HCT116 (cell line): ENCODE measurements at regions not wholly inside any gene's neighbourhood (a gene's known extent, or its start where the extent isn't known, plus 50 kb on each side); places are given as distances from the start of the nearest gene placed in this dataset.

Experiments used
- ATAC-seq: fragments of 200-7000 bp; cut with Tn5 transposase; 2 replicates; pipeline ENCODE4 v1.9.1; 2020; ENCODE audit warnings: mild to moderate bottlenecking, moderate library complexity
- BruUV-seq: library from RNA; stranded (reverse); fragments of 400-500 nt; replicated peaks from 2 replicates; lab custom pipeline; 2021; lab: Mats Ljungman, UMichigan
- CTCF ChIA-PET: fragments of 300-600 bp; sonication (Branson Sonifier 250); formaldehyde crosslinking; loops from one replicate; lab custom pipeline; 2021; ENCODE audit warnings: antibody characterized with exemption; lab: Charles Lee
- POLR2A ChIA-PET: fragments of 300-600, 350-600 bp; sonication (Branson Sonifier 250); formaldehyde crosslinking; loops from one replicate; lab custom pipeline; 2021; ENCODE audit warnings: antibody characterized with exemption; lab: Charles Lee
- RAD21 ChIA-PET, 2 experiments: fragments of 300-600 bp; sonication (Branson Sonifier 250); formaldehyde crosslinking; loops; one replicate each; lab custom pipeline; 2023; ENCODE audit warnings: low total read pairs in 2 of 2; ENCODE audit not compliant: uncharacterized antibody in 2 of 2, unreplicated experiment in 2 of 2, low non-redundant PET in 1 of 2; lab: Charles Lee
- DNase-seq: peaks from one replicate; pipeline ENCODE4 v3.0.0-alpha.2; 2010; ENCODE audit warnings: low read depth, low spot score
- H2AFZ ChIP-seq: fragments of 200-600 bp; shearing (Covaris generic), sonication (generic); 2 replicates; pipeline ENCODE4 v1.6.1; 2017; ENCODE audit warnings: low read depth, mixed run types, mixed read lengths, antibody characterized with exemption, low read length; ENCODE audit not compliant: poor library complexity, severe bottlenecking
- H3K27ac ChIP-seq: 2 replicates; pipeline ENCODE4 v1.5.1; 2012; ENCODE audit warnings: low read depth, low read length
- H3K27me3 ChIP-seq: fragments of 200-600 bp; sonication (generic); 2 replicates; pipeline ENCODE4 v1.6.1; 2016; ENCODE audit warnings: mixed run types, low read length, mixed read lengths; ENCODE audit not compliant: insufficient read depth
- H3K36me3 ChIP-seq, 2 experiments: fragments of 200-500 bp in 1 of 2; fragments of 200-600 bp in 1 of 2; sonication (Bioruptor generic) in 1 of 2; sonication (generic) in 1 of 2; 2 replicates each; pipeline versions ENCODE4 v1.5.1 to v1.6.1; 2014 to 2016; ENCODE audit warnings: low read length in 2 of 2, inconsistent platforms in 1 of 2, mixed read lengths in 1 of 2, mixed run types in 1 of 2; ENCODE audit not compliant: insufficient read depth in 2 of 2, control insufficient read depth in 1 of 2
- H3K4me1 ChIP-seq, 2 experiments: fragments of 200-600 bp in 1 of 2; sonication (generic) in 1 of 2; 2 replicates each; pipeline versions ENCODE4 v1.5.1 to v1.6.1; 2012 to 2017; ENCODE audit warnings: low read length in 2 of 2, inconsistent platforms in 1 of 2, mild to moderate bottlenecking in 1 of 2, mixed read lengths in 1 of 2, mixed run types in 1 of 2, moderate library complexity in 1 of 2; ENCODE audit not compliant: insufficient read depth in 2 of 2, control insufficient read depth in 1 of 2
- H3K4me2 ChIP-seq: fragments of 200-600 bp; sonication (generic); 2 replicates; pipeline ENCODE4 v1.6.1; 2017; ENCODE audit warnings: mixed run types, low read length, mixed read lengths
- H3K4me3 ChIP-seq, 2 experiments: fragments of 200-600 bp in 1 of 2; sonication (generic) in 1 of 2; replicated peaks in 1 of 2; 2 replicates each; pipeline ENCODE4 v1.5.1; 2011 to 2016; ENCODE audit warnings: low read length in 2 of 2, control low read depth in 1 of 2, low read depth in 1 of 2, mild to moderate bottlenecking in 1 of 2, mixed read lengths in 1 of 2, mixed run types in 1 of 2
- H3K79me2 ChIP-seq: fragments of 200-600 bp; sonication (generic); 2 replicates; pipeline ENCODE4 v1.6.1; 2017; ENCODE audit warnings: mild to moderate bottlenecking, mixed run types, low read length, moderate library complexity, mixed read lengths; ENCODE audit not compliant: insufficient read depth
- H3K9ac ChIP-seq: fragments of 200-600 bp; sonication (generic); 2 replicates; pipeline ENCODE4 v1.6.1; 2016; ENCODE audit warnings: low read length, mixed read lengths
- H3K9me2 ChIP-seq: fragments of 200-600 bp; sonication (generic), shearing (Covaris generic); 2 replicates; pipeline ENCODE4 v1.6.1; 2017; ENCODE audit warnings: mixed run types, mild to moderate bottlenecking, moderate library complexity; ENCODE audit not compliant: insufficient read depth
- H3K9me3 ChIP-seq, 2 experiments: fragments of 200-500 bp in 1 of 2; fragments of 200-600 bp in 1 of 2; sonication (Bioruptor generic) in 1 of 2; sonication (generic) in 1 of 2; 2 replicates each; pipeline ENCODE4 v1.6.1; 2014 to 2017; ENCODE audit warnings: low read length in 2 of 2, mixed read lengths in 2 of 2, inconsistent platforms in 1 of 2, low read depth in 1 of 2, mild to moderate bottlenecking in 1 of 2, mixed run types in 1 of 2, moderate library complexity in 1 of 2; ENCODE audit not compliant: control insufficient read depth in 1 of 2, insufficient read depth in 1 of 2
- H4K20me1 ChIP-seq: fragments of 200-600 bp; sonication (generic), shearing (Covaris generic); 2 replicates; pipeline ENCODE4 v1.6.1; 2017; ENCODE audit warnings: mixed run types, mild to moderate bottlenecking, moderate library complexity; ENCODE audit not compliant: insufficient read depth
- CTCF ChIP-seq, 3 experiments: fragments of 200-600 bp in 1 of 3; sonication (generic) in 1 of 3; IDR thresholded peaks in 2 of 3; conservative IDR thresholded peaks in 1 of 3; 2 replicates each; pipeline ENCODE4 v1.5.1; 2012 to 2017; ENCODE audit warnings: low read depth in 2 of 3, low read length in 2 of 3, antibody characterized with exemption in 1 of 3, borderline replicate concordance in 1 of 3, control low read depth in 1 of 3, mild to moderate bottlenecking in 1 of 3, mixed read lengths in 1 of 3, mixed run types in 1 of 3, moderate library complexity in 1 of 3; ENCODE audit not compliant: insufficient read depth in 1 of 3
- EGR1 ChIP-seq: IDR thresholded peaks from 2 replicates; pipeline ENCODE4 v1.6.1; 2012; ENCODE audit warnings: low read depth
- JUND ChIP-seq: IDR thresholded peaks from 2 replicates; pipeline ENCODE4 v1.6.1; 2012
- POLR2A ChIP-seq: IDR thresholded peaks from 2 replicates; pipeline ENCODE4 v1.7.0; 2011; ENCODE audit warnings: borderline replicate concordance; ENCODE audit not compliant: insufficient read depth, insufficient read length; ENCODE audit errors: extremely low read depth
- SIN3A ChIP-seq: IDR thresholded peaks from 2 replicates; pipeline ENCODE4 v1.6.1; 2012; ENCODE audit warnings: low read depth
- SP1 ChIP-seq: IDR thresholded peaks from 2 replicates; pipeline ENCODE4 v1.6.1; 2012; ENCODE audit warnings: low read depth
- SRF ChIP-seq: IDR thresholded peaks from 2 replicates; pipeline ENCODE4 v1.6.1; 2012; ENCODE audit warnings: low read depth
- YY1 ChIP-seq: IDR thresholded peaks from 2 replicates; pipeline ENCODE4 v1.6.1; 2011; ENCODE audit warnings: low read length, low read depth, moderate library complexity, mild to moderate bottlenecking; ENCODE audit not compliant: insufficient replicate concordance; ENCODE audit errors: extremely low read depth
- ZFX ChIP-seq: fragments of 450-650 bp; IDR thresholded peaks from 2 replicates; pipeline ENCODE4 v1.6.1; 2017
- ZNF274 ChIP-seq: fragments of 200-500 bp; sonication (Bioruptor generic); IDR thresholded peaks from 2 replicates; pipeline ENCODE4 v1.6.1; 2014; ENCODE audit warnings: mild to moderate bottlenecking, low read depth, low read length, inconsistent platforms
- intact Hi-C: fragments of 100-400 bp; cut with micrococcal nuclease; formaldehyde crosslinking; loops from 2 replicates; pipeline ENCODE4 v1.10.0; 2022

GRCh38 chr20:51862796-51863195 lies 60.5 kb upstream of the SALL4 start:
- intact Hi-C loops = no loop called here
- H3K4me1 ChIP-seq = no peaks in the 10 kb centered on the region
- BruUV-seq = no TSS peak
- no peak overlapping the region for H3K4me2 ChIP-seq
- TF ChIP-seq EGR1 (no peak), SP1 (no peak), POLR2A (no peak), SIN3A (no peak), ZNF274 (no peak), ZFX (no peak), YY1 (no peak), CTCF (IDR thresholded peaks at IDR 0.05 in 2 of 3, conservative IDR thresholded peaks at IDR 0.05 in 1 of 3; ENCODE audit: borderline replicate concordance in 1 of 3, insufficient read depth in 1 of 3, low read depth in 2 of 3, low read length in 2 of 3) (no peak), JUND (no peak), SRF (no peak)
- H3K79me2 ChIP-seq = no peaks in the 10 kb centered on the region
- no peak overlapping the region for H2AFZ ChIP-seq
- CTCF ChIA-PET = no interaction called here
- RAD21 ChIA-PET = no interaction called here
- H3K9me2 ChIP-seq = no peaks in the 10 kb centered on the region
- DNase-seq = no peak
- no peaks in the 10 kb centered on the region for H3K36me3 ChIP-seq
- no peak overlapping the region for H3K9ac ChIP-seq
- no peaks in the 10 kb centered on the region for H4K20me1 ChIP-seq
- no peaks in the 10 kb centered on the region for H3K27me3 ChIP-seq
- no peak overlapping the region for H3K4me3 ChIP-seq
- H3K27ac ChIP-seq = no peak overlapping the region
- POLR2A ChIA-PET = no interaction called here
- ATAC-seq = no peak
- no peaks in the 10 kb centered on the region for H3K9me3 ChIP-seq
